Stimulated activated CD4-positive, alpha-beta T cell treated with anti-CD3 and anti-CD28 coated beads, Interleukin-2, amount 100 ng/mL, for 24 hours (primary cell): ENCODE measurements at regions not wholly inside any gene's neighbourhood (a gene's known extent, or its start where the extent isn't known, plus 50 kb on each side); places are given as distances from the start of the nearest gene placed in this dataset.
"Not testable (repeated sequence)": the region's sequence is repeated elsewhere in the genome, so short reads cannot be mapped to it uniquely, and the experiment has no call there.

ENCODE experiments used
- DNase-seq, 2 donors: peaks; one replicate each; pipeline ENCODE4 v3.0.0-alpha.2; 2020

- not testable (repeated sequence) for DNase-seq
Observed at GRCh38 chr21:8757399-8758093, 1763.8 kb upstream of the TPTE start.

DNA sequence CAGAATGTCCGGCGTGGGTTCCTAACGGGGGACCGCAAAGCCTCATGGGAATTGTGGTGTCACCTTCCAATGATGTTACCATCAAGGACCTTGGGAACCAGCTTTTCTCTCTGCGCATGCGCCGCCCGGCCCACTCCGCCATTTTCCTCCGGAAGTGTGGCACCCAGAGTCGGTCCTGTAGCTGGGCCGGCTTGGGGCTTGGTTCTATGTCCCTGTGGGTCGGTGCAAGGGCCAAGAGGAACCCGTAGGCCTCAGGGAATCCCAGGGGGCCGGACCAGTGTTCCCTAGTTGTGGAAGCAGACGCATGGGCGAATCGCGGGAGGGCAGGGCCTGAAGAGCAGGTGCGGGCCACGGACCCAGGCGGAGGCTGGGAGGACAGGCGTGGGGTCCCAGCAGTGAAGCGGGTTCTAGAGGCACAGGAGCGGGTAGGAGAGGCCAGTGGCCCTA, 1762.4 kb upstream of the TPTE start:
- not testable (repeated sequence) for DNase-seq

DNA sequence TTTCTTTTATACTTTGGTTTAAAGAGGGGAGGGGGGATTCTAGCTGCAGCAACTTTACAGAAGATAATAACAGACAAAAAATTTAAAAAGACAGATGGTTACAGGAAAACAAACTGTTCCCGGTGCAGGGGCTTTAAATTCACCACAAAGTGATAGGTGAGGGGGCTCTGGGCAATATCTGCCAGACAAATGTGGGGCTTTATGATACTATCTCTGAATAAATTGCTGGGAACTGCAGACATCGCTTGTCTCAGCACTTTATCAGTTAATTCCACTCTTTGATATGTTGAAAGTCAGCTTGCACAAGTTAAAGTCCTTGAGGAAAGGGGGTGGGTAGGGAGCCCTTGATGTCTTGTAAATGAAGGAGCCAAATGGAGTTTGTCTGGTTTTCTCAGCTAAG, 1759.1 kb upstream of the TPTE start:
- DNase-seq, result not testable (repeated sequence)

DNA sequence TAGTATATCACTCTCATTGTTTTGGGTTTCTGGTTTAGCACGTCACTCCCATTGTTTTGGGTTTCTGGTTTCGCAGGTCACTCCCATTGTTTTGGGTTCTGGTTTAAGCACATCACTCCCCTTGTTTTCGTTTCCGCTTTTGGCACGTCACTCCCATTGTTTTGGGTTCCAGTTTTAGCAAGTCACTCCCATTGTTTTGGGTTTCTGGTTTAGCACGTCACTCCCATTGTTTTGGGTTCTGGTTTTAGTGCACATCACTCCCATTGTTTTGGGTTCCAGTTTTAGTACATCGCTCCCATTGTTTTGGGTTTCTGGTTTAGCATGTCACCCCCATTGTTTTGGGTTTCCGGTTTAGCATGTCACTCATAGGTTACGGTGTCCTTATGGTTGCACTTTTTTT, 1757.0 kb upstream of the TPTE start:
- not testable (repeated sequence) for DNase-seq

- DNase-seq, result not testable (repeated sequence)
Observed at GRCh38 chr21:8766142-8766541, 1755.2 kb upstream of the TPTE start.

DNA sequence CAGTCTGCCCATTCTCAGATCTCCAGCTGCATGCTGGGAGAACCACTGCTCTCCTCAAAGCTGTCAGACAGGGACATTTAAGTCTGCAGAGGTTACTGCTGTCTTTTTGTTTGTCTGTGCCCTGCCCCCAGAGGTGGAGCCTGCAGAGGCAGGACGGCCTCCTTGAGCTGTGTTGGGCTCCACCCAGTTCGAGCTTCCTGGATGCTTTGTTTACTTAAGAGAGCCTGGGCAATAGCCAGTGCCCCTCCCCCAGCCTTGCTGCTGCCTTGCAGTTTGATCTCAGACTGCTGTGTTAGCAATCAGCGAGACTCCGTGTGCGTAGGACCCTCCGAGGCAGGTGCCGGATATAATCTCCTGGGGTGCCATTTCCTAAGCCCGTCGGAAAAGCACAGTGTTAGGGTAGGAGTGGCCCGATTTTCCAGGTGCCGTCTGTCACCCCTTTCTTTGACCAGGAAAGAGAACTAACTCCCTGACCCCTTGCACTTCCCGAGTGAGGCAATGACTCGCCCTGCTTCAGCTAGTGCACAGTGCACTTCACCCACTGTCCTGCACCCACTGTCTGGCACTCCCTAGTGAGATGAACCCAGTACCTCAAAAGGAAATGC, 1748.4 kb upstream of the TPTE start:
- not testable (repeated sequence) for DNase-seq

GRCh38 chr21:8775591-8776215, 1745.7 kb upstream of the TPTE start:
- DNase-seq, result not testable (repeated sequence)

- DNase-seq, result not testable (repeated sequence)
Observed at GRCh38 chr21:8777260-8777659, 1744.1 kb upstream of the TPTE start.

- not testable (repeated sequence) for DNase-seq
Observed at GRCh38 chr21:8778323-8779085, 1742.9 kb upstream of the TPTE start.

- not testable (repeated sequence) for DNase-seq
Observed at GRCh38 chr21:8812840-8813239, 1708.5 kb upstream of the TPTE start.

- peak in 1 of 2 donors; percentile 16 for DNase-seq
Observed at GRCh38 chr21:8834264-8834663, 1687.1 kb upstream of the TPTE start.
